MCF 10A (cell line): ENCODE measurements at regions not wholly inside any gene's neighbourhood (a gene's known extent, or its start where the extent isn't known, plus 50 kb on each side); places are given as distances from the start of the nearest gene placed in this dataset.

Source experiments
- BruUV-seq: library from RNA; stranded (reverse); fragments of 400-500 nt; replicated peaks from 2 replicates; lab custom pipeline; 2021; lab: Mats Ljungman, UMichigan
- CTCF ChIA-PET: fragments of 300-600 bp; sonication (Branson Sonifier 250); formaldehyde crosslinking; extraction: SDS; loops from one replicate; lab custom pipeline; 2021; ENCODE audit warnings: antibody characterized with exemption, inconsistent platforms; lab: Yijun Ruan, JAX
- POLR2A ChIA-PET: fragments of 300-600, 350-650 bp; sonication (Branson Sonifier 250); formaldehyde crosslinking; extraction: SDS; loops from one replicate; lab custom pipeline; 2020; ENCODE audit warnings: antibody characterized with exemption, inconsistent platforms; lab: Yijun Ruan, JAX
- DNase-seq: peaks from one replicate; pipeline ENCODE4 v3.0.0-alpha.2; 2018; ENCODE audit not compliant: unreplicated experiment
- H3K27ac Mint-ChIP-seq: one replicate; pipeline ENCODE4 v1.8.0; 2022; ENCODE audit warnings: mild to moderate bottlenecking, low read depth, mixed read lengths; ENCODE audit not compliant: unreplicated experiment
- H3K27me3 Mint-ChIP-seq: one replicate; pipeline ENCODE4 v1.8.0; 2022; ENCODE audit warnings: mixed read lengths; ENCODE audit not compliant: insufficient read depth, unreplicated experiment
- H3K36me3 Mint-ChIP-seq: one replicate; pipeline ENCODE4 v1.8.0; 2022; ENCODE audit warnings: mild to moderate bottlenecking, moderate library complexity, mixed read lengths; ENCODE audit not compliant: insufficient read depth, unreplicated experiment
- H3K4me1 Mint-ChIP-seq: one replicate; pipeline ENCODE4 v1.8.0; 2022; ENCODE audit warnings: mixed read lengths; ENCODE audit not compliant: insufficient read depth, unreplicated experiment
- H3K4me3 Mint-ChIP-seq: one replicate; pipeline ENCODE4 v1.8.0; 2022; ENCODE audit warnings: mild to moderate bottlenecking, moderate library complexity, mixed read lengths; ENCODE audit not compliant: unreplicated experiment
- H3K9me3 Mint-ChIP-seq: one replicate; pipeline ENCODE4 v1.8.0; 2022; ENCODE audit warnings: mixed read lengths; ENCODE audit not compliant: unreplicated experiment
- intact Hi-C: fragments of 100-400 bp; cut with micrococcal nuclease; formaldehyde crosslinking; loops from 2 replicates; pipeline ENCODE4 v1.14.1; 2022
- TF ChIP-seq, protein P1 (sequence below): fragments of 200-600 bp; IDR thresholded peaks from one replicate; pipeline ENCODE4 v1.8.0; 2022; ENCODE audit warnings: antibody characterized with exemption, mild to moderate bottlenecking; ENCODE audit not compliant: unreplicated experiment

DNA sequence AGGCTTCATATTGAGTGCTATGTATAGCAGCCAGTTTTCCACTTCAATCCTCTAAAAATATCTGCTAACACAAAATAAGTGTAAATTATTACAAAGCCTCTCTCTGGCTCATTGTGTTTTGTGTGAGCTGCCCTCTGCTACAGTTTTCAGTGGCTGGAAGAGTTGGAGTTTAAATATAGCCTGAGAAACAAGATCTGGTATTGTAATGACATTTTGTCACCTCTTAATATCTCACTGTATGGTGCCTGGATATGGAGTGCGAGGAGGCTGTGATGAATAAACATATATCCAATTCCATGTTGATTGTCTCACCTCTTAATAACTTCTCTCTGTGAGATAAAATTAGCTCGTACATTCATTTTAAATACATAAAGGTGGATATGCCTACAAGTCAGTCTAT is 269.7 kb downstream of the FLRT2 start:
- Mint-ChIP-seq H3K4me3 (no peak overlapping the region), H3K9me3 (no peaks in the 10 kb centered on the region), H3K36me3 (no peaks in the 10 kb centered on the region), H3K27me3 (no peaks in the 10 kb centered on the region), H3K27ac (no peak overlapping the region), H3K4me1 (no peaks in the 10 kb centered on the region)
- TF ChIP-seq, protein P1, sequence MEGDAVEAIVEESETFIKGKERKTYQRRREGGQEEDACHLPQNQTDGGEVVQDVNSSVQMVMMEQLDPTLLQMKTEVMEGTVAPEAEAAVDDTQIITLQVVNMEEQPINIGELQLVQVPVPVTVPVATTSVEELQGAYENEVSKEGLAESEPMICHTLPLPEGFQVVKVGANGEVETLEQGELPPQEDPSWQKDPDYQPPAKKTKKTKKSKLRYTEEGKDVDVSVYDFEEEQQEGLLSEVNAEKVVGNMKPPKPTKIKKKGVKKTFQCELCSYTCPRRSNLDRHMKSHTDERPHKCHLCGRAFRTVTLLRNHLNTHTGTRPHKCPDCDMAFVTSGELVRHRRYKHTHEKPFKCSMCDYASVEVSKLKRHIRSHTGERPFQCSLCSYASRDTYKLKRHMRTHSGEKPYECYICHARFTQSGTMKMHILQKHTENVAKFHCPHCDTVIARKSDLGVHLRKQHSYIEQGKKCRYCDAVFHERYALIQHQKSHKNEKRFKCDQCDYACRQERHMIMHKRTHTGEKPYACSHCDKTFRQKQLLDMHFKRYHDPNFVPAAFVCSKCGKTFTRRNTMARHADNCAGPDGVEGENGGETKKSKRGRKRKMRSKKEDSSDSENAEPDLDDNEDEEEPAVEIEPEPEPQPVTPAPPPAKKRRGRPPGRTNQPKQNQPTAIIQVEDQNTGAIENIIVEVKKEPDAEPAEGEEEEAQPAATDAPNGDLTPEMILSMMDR: no peak
- ChIA-PET POLR2A (interaction anchor here (0.7 kb wide), 1 partner anchor 1527 kb away, joined by 8 read pairs; no protein-coding TSS in a partner anchor), CTCF (no interaction called here)
- BruUV-seq: no TSS peak
- intact Hi-C loops: no loop called here
- no peak for DNase-seq

DNA sequence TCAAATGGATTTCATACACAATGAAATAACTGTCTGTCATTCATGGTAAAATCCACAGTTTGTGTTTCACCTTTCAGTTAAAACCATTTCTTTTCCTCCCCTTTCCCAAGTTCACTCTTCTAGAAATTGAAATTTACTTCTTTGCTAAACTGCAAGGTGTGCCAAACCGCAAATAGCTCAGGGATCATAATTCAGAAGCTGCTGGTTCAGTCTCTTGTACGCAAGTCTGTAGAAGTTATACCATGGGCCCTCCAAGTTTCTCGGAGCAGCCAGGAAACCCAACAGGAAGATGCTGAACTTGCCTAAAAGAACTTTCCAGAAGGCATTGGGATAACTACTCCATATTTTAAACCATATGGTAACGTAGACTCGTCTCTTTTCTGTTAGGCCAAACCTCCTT is 268.9 kb downstream of the FLRT2 start:
- no peaks in the 10 kb centered on the region for H3K36me3 Mint-ChIP-seq
- no peak overlapping the region for H3K4me3 Mint-ChIP-seq
- no peak for DNase-seq
- ChIA-PET CTCF (interaction anchor here (0.7 kb wide), 1 partner anchor 36 kb away, joined by 3 read pairs; no protein-coding TSS in a partner anchor), POLR2A (no interaction called here)
- no peak overlapping the region for H3K27ac Mint-ChIP-seq
- no peaks in the 10 kb centered on the region for H3K27me3 Mint-ChIP-seq
- TF ChIP-seq, protein P1: no peak
- BruUV-seq: no TSS peak
- H3K9me3 Mint-ChIP-seq: no peaks in the 10 kb centered on the region
- intact Hi-C loops: no loop called here
- H3K4me1 Mint-ChIP-seq: no peaks in the 10 kb centered on the region

DNA sequence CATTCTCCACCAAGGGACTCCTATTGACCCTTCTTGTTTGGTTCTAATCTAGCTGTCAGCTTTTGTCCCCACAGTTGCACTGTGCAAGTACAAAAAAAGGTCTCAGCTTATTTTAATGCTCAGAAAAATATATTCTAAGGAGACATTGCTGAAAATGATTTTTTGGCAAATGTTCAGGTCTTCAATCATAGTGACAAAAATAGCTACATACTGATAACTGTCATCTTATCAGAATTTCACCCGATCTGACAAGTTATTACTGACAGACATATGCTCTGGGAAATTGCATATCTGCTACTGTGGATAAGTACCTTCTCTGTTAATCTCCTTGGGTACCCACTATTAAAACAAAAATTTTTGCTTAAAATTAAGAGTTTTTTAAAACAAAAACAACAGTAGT is 263.6 kb downstream of the FLRT2 start:
- TF ChIP-seq, protein P1: no peak
- intact Hi-C loops: no loop called here
- no peak for DNase-seq
- no peaks in the 10 kb centered on the region for H3K36me3 Mint-ChIP-seq
- ChIA-PET POLR2A (interaction anchor here (0.7 kb wide), 1 partner anchor 36 kb away, joined by 3 read pairs; no protein-coding TSS in a partner anchor), CTCF (no interaction called here)
- no TSS peak for BruUV-seq
- H3K27me3 Mint-ChIP-seq: no peaks in the 10 kb centered on the region
- H3K27ac Mint-ChIP-seq: no peak overlapping the region
- H3K9me3 Mint-ChIP-seq: no peaks in the 10 kb centered on the region
- H3K4me1 Mint-ChIP-seq: no peaks in the 10 kb centered on the region
- no peak overlapping the region for H3K4me3 Mint-ChIP-seq

DNA sequence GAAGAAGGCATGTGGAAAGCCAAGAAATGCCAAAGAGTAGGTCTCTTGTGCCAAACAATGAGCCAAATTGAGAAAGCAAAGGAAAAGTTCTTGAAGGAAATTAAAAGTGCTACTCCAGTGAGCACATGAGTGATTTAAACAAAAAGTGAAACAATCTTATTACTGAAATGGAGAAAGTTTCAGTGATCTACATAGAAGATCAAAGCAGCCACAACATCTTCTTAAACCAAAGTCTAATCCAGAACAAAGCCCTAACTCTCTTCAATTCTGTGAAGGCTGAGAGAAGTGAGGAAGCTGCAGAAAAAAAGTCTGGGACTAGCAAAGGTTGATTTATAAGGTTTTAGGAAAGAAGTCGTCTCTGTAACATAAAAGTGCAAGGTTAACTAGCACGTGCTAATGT is 259.6 kb downstream of the FLRT2 start:
- DNase-seq: no peak
- TF ChIP-seq, protein P1: no peak
- Mint-ChIP-seq H3K4me3 (no peak overlapping the region), H3K27ac (no peak overlapping the region), H3K9me3 (no peaks in the 10 kb centered on the region), H3K27me3 (no peaks in the 10 kb centered on the region), H3K4me1 (no peaks in the 10 kb centered on the region), H3K36me3 (no peaks in the 10 kb centered on the region)
- CTCF ChIA-PET: no interaction called here
- POLR2A ChIA-PET: no interaction called here
- intact Hi-C loops: no loop called here
- no TSS peak for BruUV-seq
